HEK293 (cell line): ENCODE measurements at regions not wholly inside any gene's neighbourhood (a gene's known extent, or its start where the extent isn't known, plus 50 kb on each side); places are given as distances from the start of the nearest gene placed in this dataset.

ENCODE experiments used
- CTCF ChIA-PET: fragments of 350-600 bp; formaldehyde crosslinking; extraction: SDS; loops from one replicate; lab custom pipeline; 2021; ENCODE audit warnings: antibody characterized with exemption; lab: Yijun Ruan, JAX
- POLR2A ChIA-PET: fragments of 300-600 bp; formaldehyde crosslinking; extraction: SDS; loops from one replicate; lab custom pipeline; 2020; ENCODE audit warnings: antibody characterized with exemption, inconsistent platforms; lab: Yijun Ruan, JAX
- H3K27ac ChIP-seq: fragments of 200-500 bp; sonication (Bioruptor generic); 2 replicates; pipeline ENCODE4 v1.5.1; 2014; ENCODE audit warnings: low read depth, low read length, control low read depth, inconsistent platforms; ENCODE audit errors: extremely low read depth
- H3K36me3 ChIP-seq, 2 experiments: fragments of 200-500 bp in 1 of 2; sonication (Bioruptor generic) in 1 of 2; 1 replicate in 1 of 2; 2 replicates in 1 of 2; pipeline ENCODE4 v1.5.1; 2014 to 2017; ENCODE audit warnings: inconsistent platforms in 2 of 2, low read length in 2 of 2; ENCODE audit not compliant: control insufficient read depth in 2 of 2, insufficient read depth in 1 of 2
- H3K4me1 ChIP-seq: fragments of 200-500 bp; sonication (Bioruptor generic); 2 replicates; pipeline ENCODE4 v1.5.1; 2014; ENCODE audit warnings: mild to moderate bottlenecking, low read length, inconsistent platforms; ENCODE audit not compliant: control insufficient read depth, insufficient read depth
- H3K4me3 ChIP-seq: 2 replicates; pipeline ENCODE4 v1.5.1; 2011; ENCODE audit warnings: low read depth, mild to moderate bottlenecking, control low read depth, low read length, moderate library complexity
- H3K9me3 ChIP-seq: fragments of 200-500 bp; sonication (Bioruptor generic); 2 replicates; pipeline ENCODE4 v1.5.1; 2014; ENCODE audit warnings: low read depth, low read length, inconsistent platforms; ENCODE audit not compliant: control insufficient read depth, insufficient read depth
- IKZF3 ChIP-seq: fragments of 450-650 bp; IDR thresholded peaks from 2 replicates; pipeline ENCODE4 v1.5.0; 2018; ENCODE audit warnings: missing biosample characterization, mild to moderate bottlenecking, missing genetic modification characterization, moderate library complexity
- RBAK ChIP-seq: fragments of 450-650 bp; formaldehyde crosslinking; IDR thresholded peaks from 2 replicates; pipeline ENCODE4 v1.5.1; 2016; ENCODE audit warnings: missing biosample characterization, missing genetic modification characterization
- REST ChIP-seq: fragments of 450-650 bp; formaldehyde crosslinking; IDR thresholded peaks from 2 replicates; pipeline ENCODE4 v1.5.1; 2016; ENCODE audit warnings: missing biosample characterization, missing genetic modification characterization
- SCRT2 ChIP-seq: fragments of 450-650 bp; formaldehyde crosslinking; IDR thresholded peaks from 2 replicates; pipeline ENCODE4 v1.5.1; 2016; ENCODE audit warnings: missing biosample characterization, missing genetic modification characterization
- ZBTB11 ChIP-seq: fragments of 450-650 bp; formaldehyde crosslinking; conservative IDR thresholded peaks from 2 replicates; pipeline ENCODE4 v1.5.1; 2016; ENCODE audit warnings: low read depth, missing biosample characterization, missing genetic modification characterization
- ZNF10 ChIP-seq: fragments of 450-650 bp; formaldehyde crosslinking; IDR thresholded peaks from 2 replicates; pipeline ENCODE4 v1.5.1; 2017; ENCODE audit warnings: missing biosample characterization, missing genetic modification characterization
- ZNF114 ChIP-seq: fragments of 450-650 bp; formaldehyde crosslinking; IDR thresholded peaks from 2 replicates; pipeline ENCODE4 v1.5.0; 2017; ENCODE audit warnings: missing biosample characterization, missing genetic modification characterization
- ZNF223 ChIP-seq: fragments of 450-650 bp; formaldehyde crosslinking; IDR thresholded peaks from 2 replicates; pipeline ENCODE4 v1.5.1; 2016; ENCODE audit warnings: missing biosample characterization, missing genetic modification characterization
- ZNF302 ChIP-seq: fragments of 450-650 bp; formaldehyde crosslinking; IDR thresholded peaks from 2 replicates; pipeline ENCODE4 v1.5.1; 2016; ENCODE audit warnings: missing biosample characterization, missing genetic modification characterization, low read depth
- ZNF362 ChIP-seq: fragments of 450-650 bp; formaldehyde crosslinking; IDR thresholded peaks from 2 replicates; pipeline ENCODE4 v1.5.1; 2016; ENCODE audit warnings: missing biosample characterization, missing genetic modification characterization
- ZNF426 ChIP-seq: fragments of 450-650 bp; formaldehyde crosslinking; IDR thresholded peaks from 2 replicates; pipeline ENCODE4 v1.5.1; 2017; ENCODE audit warnings: missing biosample characterization, missing genetic modification characterization, mild to moderate bottlenecking, inconsistent platforms, moderate library complexity
- ZNF449 ChIP-seq: fragments of 450-650 bp; formaldehyde crosslinking; IDR thresholded peaks from 2 replicates; pipeline ENCODE4 v1.5.1; 2017; ENCODE audit warnings: missing biosample characterization, mild to moderate bottlenecking, missing genetic modification characterization, moderate library complexity
- ZNF549 ChIP-seq: fragments of 450-650 bp; IDR thresholded peaks from 2 replicates; pipeline ENCODE4 v1.5.1; 2018; ENCODE audit warnings: missing biosample characterization, missing genetic modification characterization, mild to moderate bottlenecking, inconsistent platforms, moderate library complexity
- ZNF623 ChIP-seq: fragments of 450-650 bp; formaldehyde crosslinking; IDR thresholded peaks from 2 replicates; pipeline ENCODE4 v1.5.1; 2016; ENCODE audit warnings: missing biosample characterization, missing genetic modification characterization
- ZNF664 ChIP-seq: fragments of 450-650 bp; formaldehyde crosslinking; IDR thresholded peaks from 2 replicates; pipeline ENCODE4 v1.5.1; 2016; ENCODE audit warnings: missing biosample characterization, missing genetic modification characterization
- ZNF792 ChIP-seq: fragments of 450-650 bp; formaldehyde crosslinking; IDR thresholded peaks from 2 replicates; pipeline ENCODE4 v1.5.1; 2016; ENCODE audit warnings: missing biosample characterization, missing genetic modification characterization
- ZNF837 ChIP-seq: fragments of 450-650 bp; formaldehyde crosslinking; IDR thresholded peaks from 2 replicates; pipeline ENCODE4 v1.5.1; 2016; ENCODE audit warnings: missing biosample characterization, missing genetic modification characterization
- ZXDB ChIP-seq: fragments of 450-650 bp; formaldehyde crosslinking; IDR thresholded peaks from 2 replicates; pipeline ENCODE4 v1.5.1; 2016; ENCODE audit warnings: missing biosample characterization, missing genetic modification characterization

- TF ChIP-seq ZNF623 (tag by site-specific recombination) (no peak), ZBTB11 (no peak), ZNF10 (tag by site-specific recombination) (no peak), ZNF426 (tag by site-specific recombination) (no peak), ZNF664 (tag by site-specific recombination) (no peak), SCRT2 (tag by site-specific recombination) (no peak), ZNF549 (tag by site-specific recombination) (no peak), IKZF3 (tag by site-specific recombination) (no peak), ZNF114 (tag by site-specific recombination) (no peak)
- CTCF ChIA-PET = no interaction called here
- Histone ChIP-seq H3K4me1 (no peaks in the 10 kb centered on the region), H3K9me3 (no peaks in the 10 kb centered on the region), H3K4me3 (no peak overlapping the region), H3K36me3 (no peaks in the 10 kb centered on the region), H3K27ac (no peak overlapping the region)
- POLR2A ChIA-PET = no interaction called here
These were observed 583.9 kb upstream of the API5 start for GRCh38 chr11:42727879-42728278.

- H3K4me1 ChIP-seq = no peaks in the 10 kb centered on the region
- H3K27ac ChIP-seq = no peak overlapping the region
- ChIA-PET POLR2A (no interaction called here), CTCF (interaction anchor here (0.7 to 0.8 kb wide), 2 partner anchors 516 to 520 kb away, joined by 3 to 4 read pairs; no protein-coding TSS in a partner anchor)
- H3K36me3 ChIP-seq = no peaks in the 10 kb centered on the region
- TF ChIP-seq ZNF223 (tag by site-specific recombination) (no peak), RBAK (no peak)
- H3K4me3 ChIP-seq = no peak overlapping the region
- no peaks in the 10 kb centered on the region for H3K9me3 ChIP-seq
These were observed 549.4 kb upstream of the API5 start for GRCh38 chr11:42762348-42762747.

- H3K4me1 ChIP-seq = no peaks in the 10 kb centered on the region
- no peak overlapping the region for H3K27ac ChIP-seq
- POLR2A ChIA-PET = no interaction called here
- CTCF ChIA-PET = no interaction called here
- no peaks in the 10 kb centered on the region for H3K9me3 ChIP-seq
- H3K36me3 ChIP-seq = no peaks in the 10 kb centered on the region
- H3K4me3 ChIP-seq = no peak overlapping the region
- TF ChIP-seq ZNF837 (tag by site-specific recombination) = no peak
- no peak for TF ChIP-seq IKZF3 (tag by site-specific recombination)
- no peak for TF ChIP-seq ZBTB11
- no peak for TF ChIP-seq ZNF449 (tag by site-specific recombination)
- no peak for TF ChIP-seq ZNF302 (tag by site-specific recombination)
- TF ChIP-seq ZNF623 (tag by site-specific recombination) = no peak
- no peak for TF ChIP-seq ZNF792 (tag by site-specific recombination)
- no peak for TF ChIP-seq REST
- TF ChIP-seq ZNF362 (tag by site-specific recombination) = no peak
- no peak for TF ChIP-seq ZXDB (tag by site-specific recombination)
These were observed 546.9 kb upstream of the API5 start for GRCh38 chr11:42764936-42765335.
